Neural progenitor cell (in vitro differentiated cells): ENCODE measurements at regions not wholly inside any gene's neighbourhood (a gene's known extent, or its start where the extent isn't known, plus 50 kb on each side); places are given as distances from the start of the nearest gene placed in this dataset.
"Not testable (repeated sequence)": the region's sequence is repeated elsewhere in the genome, so short reads cannot be mapped to it uniquely, and the experiment has no call there.

Source experiments
- DNase-seq: peaks from one replicate; pipeline ENCODE4 v3.0.0-alpha.2; 2016; ENCODE audit warnings: low spot score
- H2AFZ ChIP-seq: fragments of 200-600 bp; sonication (generic); replicated peaks from 2 replicates; pipeline ENCODE4 v1.6.1; 2016; ENCODE audit warnings: antibody characterized with exemption
- H3F3A ChIP-seq: fragments of 200-600 bp; sonication (generic); 2 replicates; pipeline ENCODE4 v1.6.1; 2016; ENCODE audit warnings: antibody characterized with exemption, low read depth
- H3K27ac ChIP-seq: fragments of 200-600 bp; sonication (generic); 2 replicates; pipeline ENCODE4 v1.5.1; 2016; ENCODE audit warnings: mild to moderate bottlenecking
- H3K27me3 ChIP-seq: fragments of 200-600 bp; sonication (generic); 2 replicates; pipeline ENCODE4 v1.6.1; 2016; ENCODE audit warnings: mild to moderate bottlenecking, moderate library complexity
- H3K36me3 ChIP-seq: fragments of 200-600 bp; sonication (generic); 2 replicates; pipeline ENCODE4 v1.5.1; 2016
- H3K4me1 ChIP-seq: fragments of 200-600 bp; sonication (generic); 2 replicates; pipeline ENCODE4 v1.6.1; 2016; ENCODE audit warnings: mixed run types
- H3K4me2 ChIP-seq: fragments of 200-600 bp; sonication (generic); 2 replicates; pipeline ENCODE4 v1.6.1; 2016
- H3K4me3 ChIP-seq: fragments of 200-600 bp; sonication (generic); 2 replicates; pipeline ENCODE4 v1.5.1; 2016
- H3K79me2 ChIP-seq: fragments of 200-600 bp; sonication (generic); 2 replicates; pipeline ENCODE4 v1.6.1; 2016; ENCODE audit warnings: low read depth
- H3K9ac ChIP-seq: fragments of 200-600 bp; sonication (generic); 2 replicates; pipeline ENCODE4 v1.6.1; 2016
- H3K9me3 ChIP-seq: fragments of 200-600 bp; sonication (generic); 2 replicates; pipeline ENCODE4 v1.5.1; 2016; ENCODE audit warnings: low read depth
- H4K20me1 ChIP-seq: fragments of 200-600 bp; sonication (generic); 2 replicates; pipeline ENCODE4 v1.6.1; 2016; ENCODE audit warnings: low read depth
- H3K27ac Mint-ChIP-seq: 3 replicates; pipeline ENCODE4 v1.8.0; 2021; ENCODE audit warnings: mixed read lengths
- H3K27me3 Mint-ChIP-seq: 2 replicates; pipeline ENCODE4 v1.8.0; 2022; ENCODE audit warnings: low read depth, mild to moderate bottlenecking, inconsistent platforms, moderate library complexity, mixed read lengths; ENCODE audit not compliant: insufficient read depth
- H3K36me3 Mint-ChIP-seq: 3 replicates; pipeline ENCODE4 v1.8.0; 2021; ENCODE audit warnings: mixed read lengths
- H3K4me1 Mint-ChIP-seq: 3 replicates; pipeline ENCODE4 v1.8.0; 2021; ENCODE audit warnings: mixed read lengths
- H3K4me3 Mint-ChIP-seq: 3 replicates; pipeline ENCODE4 v1.8.0; 2021; ENCODE audit warnings: mild to moderate bottlenecking, moderate library complexity, mixed read lengths
- H3K9me3 Mint-ChIP-seq: 3 replicates; pipeline ENCODE4 v1.8.0; 2020; ENCODE audit warnings: mixed read lengths
- CTCF ChIP-seq: fragments of 200-600 bp; sonication (generic); IDR thresholded peaks from 2 replicates; pipeline ENCODE4 v1.5.1; 2017; ENCODE audit warnings: antibody characterized with exemption, mild to moderate bottlenecking
- EZH2 ChIP-seq: fragments of 200-600 bp; sonication (generic); IDR thresholded peaks from 2 replicates; pipeline ENCODE4 v1.6.1; 2017; ENCODE audit warnings: antibody characterized with exemption, mild to moderate bottlenecking, moderate library complexity
- EZH2phosphoT487 ChIP-seq: fragments of 200-600 bp; sonication (generic); IDR thresholded peaks from 2 replicates; pipeline ENCODE4 v1.6.1; 2017; ENCODE audit warnings: antibody characterized with exemption

- TF ChIP-seq CTCF (no peak), EZH2 (no peak), EZH2phosphoT487 (no peak)
- Histone ChIP-seq H3F3A (no peaks in the 10 kb centered on the region), H4K20me1 (no peaks in the 10 kb centered on the region), H3K27ac (no peak overlapping the region), H3K9ac (no peak overlapping the region), H2AFZ (no peak overlapping the region), H3K79me2 (no peaks in the 10 kb centered on the region), H3K4me2 (no peak overlapping the region), H3K4me1 (peaks cover 22% of the 10 kb centered on the region), H3K36me3 (no peaks in the 10 kb centered on the region), H3K9me3 (no peaks in the 10 kb centered on the region), H3K27me3 (no peaks in the 10 kb centered on the region), H3K4me3 (no peak overlapping the region)
- no peak for DNase-seq
- H3K4me3 Mint-ChIP-seq, result no peak overlapping the region
- H3K27ac Mint-ChIP-seq, result peak overlapping the region; percentile 11
- peaks cover 2% of the 10 kb centered on the region for H3K36me3 Mint-ChIP-seq
- peaks cover 20% of the 10 kb centered on the region for H3K4me1 Mint-ChIP-seq
- peaks cover 6% of the 10 kb centered on the region for H3K9me3 Mint-ChIP-seq
- H3K27me3 Mint-ChIP-seq, result peaks cover 19% of the 10 kb centered on the region
Measured at GRCh38 chr2:16238001-16238761, 297.8 kb downstream of the MYCN start.

GRCh38 chr2:16235747-16236146 is 295.4 kb downstream of the MYCN start:
- Histone ChIP-seq H3K4me1 (peaks cover 22% of the 10 kb centered on the region), H3K27me3 (no peaks in the 10 kb centered on the region), H4K20me1 (no peaks in the 10 kb centered on the region), H3K79me2 (no peaks in the 10 kb centered on the region), H3K4me2 (peak overlapping the region; percentile 38), H3K9me3 (no peaks in the 10 kb centered on the region), H3K36me3 (no peaks in the 10 kb centered on the region), H2AFZ (no peak overlapping the region), H3K27ac (no peak overlapping the region), H3K4me3 (no peak overlapping the region), H3K9ac (no peak overlapping the region), H3F3A (no peaks in the 10 kb centered on the region)
- peaks cover 19% of the 10 kb centered on the region for H3K27me3 Mint-ChIP-seq
- peak overlapping the region; percentile 81 for H3K27ac Mint-ChIP-seq
- TF ChIP-seq EZH2phosphoT487, result no peak
- no peak for TF ChIP-seq EZH2
- no peak for TF ChIP-seq CTCF
- no peak overlapping the region for H3K4me3 Mint-ChIP-seq
- no peak for DNase-seq
- H3K4me1 Mint-ChIP-seq, result peaks cover 17% of the 10 kb centered on the region
- H3K36me3 Mint-ChIP-seq, result peaks cover 2% of the 10 kb centered on the region
- H3K9me3 Mint-ChIP-seq, result peaks cover 6% of the 10 kb centered on the region

- not testable (repeated sequence) for H3F3A ChIP-seq, H3K4me3 ChIP-seq, H3K79me2 ChIP-seq, H3K27me3 ChIP-seq, H3K36me3 ChIP-seq, H3K9me3 Mint-ChIP-seq, H3K9ac ChIP-seq, H3K27ac ChIP-seq, H4K20me1 ChIP-seq, DNase-seq, H3K36me3 Mint-ChIP-seq, H3K9me3 ChIP-seq, H2AFZ ChIP-seq
- peaks cover 17% of the 10 kb centered on the region for H3K4me1 ChIP-seq
- peak overlapping the region; percentile 81 for H3K27ac Mint-ChIP-seq
- H3K27me3 Mint-ChIP-seq, result peaks cover 19% of the 10 kb centered on the region
- H3K4me2 ChIP-seq, result peak overlapping the region; percentile 38
- H3K4me1 Mint-ChIP-seq, result peaks cover 17% of the 10 kb centered on the region
- H3K4me3 Mint-ChIP-seq, result peak overlapping the region; percentile 43
Measured at GRCh38 chr2:16235291-16235690, 294.9 kb downstream of the MYCN start.

GRCh38 chr2:16228951-16229350 is 288.6 kb downstream of the MYCN start:
- Histone ChIP-seq H3K4me1 (peaks cover 30% of the 10 kb centered on the region), H3K4me2 (no peak overlapping the region), H2AFZ (no peak overlapping the region), H3K79me2 (no peaks in the 10 kb centered on the region), H3K36me3 (no peaks in the 10 kb centered on the region), H4K20me1 (no peaks in the 10 kb centered on the region), H3K9me3 (no peaks in the 10 kb centered on the region), H3K27ac (no peak overlapping the region), H3K9ac (no peak overlapping the region), H3F3A (peaks cover 30% of the 10 kb centered on the region), H3K4me3 (no peak overlapping the region), H3K27me3 (no peaks in the 10 kb centered on the region)
- no peak for TF ChIP-seq EZH2phosphoT487
- TF ChIP-seq CTCF, result no peak
- TF ChIP-seq EZH2, result no peak
- H3K27me3 Mint-ChIP-seq, result peaks cover 5% of the 10 kb centered on the region
- H3K4me1 Mint-ChIP-seq, result peaks cover 36% of the 10 kb centered on the region
- H3K27ac Mint-ChIP-seq, result no peak overlapping the region
- no peak overlapping the region for H3K4me3 Mint-ChIP-seq
- H3K9me3 Mint-ChIP-seq, result no peaks in the 10 kb centered on the region
- no peak for DNase-seq
- no peaks in the 10 kb centered on the region for H3K36me3 Mint-ChIP-seq
